OCI-LY1 (cell line): ENCODE measurements at regions not wholly inside any gene's neighbourhood (a gene's known extent, or its start where the extent isn't known, plus 50 kb on each side); places are given as distances from the start of the nearest gene placed in this dataset.

Experiments
- H2AFZ ChIP-seq: fragments of 200-600 bp; sonication (generic), shearing (Covaris generic); 2 replicates; pipeline ENCODE4 v1.6.0; 2014; ENCODE audit warnings: antibody characterized with exemption, mild to moderate bottlenecking, low read length
- H3F3A ChIP-seq: fragments of 200-600 bp; sonication (generic), shearing (Covaris generic); 2 replicates; pipeline ENCODE4 v1.6.0; 2014; ENCODE audit warnings: mild to moderate bottlenecking, antibody characterized with exemption, low read length, moderate library complexity; ENCODE audit not compliant: insufficient read depth
- H3K27ac ChIP-seq: fragments of 200-600 bp; sonication (generic); 2 replicates; pipeline ENCODE4 v1.5.1; 2014; ENCODE audit warnings: low read length, mixed run types, mild to moderate bottlenecking, low read depth; ENCODE audit not compliant: poor library complexity, severe bottlenecking
- H3K27me3 ChIP-seq: fragments of 200-600 bp; sonication (generic); 2 replicates; pipeline ENCODE4 v1.6.0; 2014; ENCODE audit warnings: antibody characterized with exemption, mild to moderate bottlenecking, low read length, moderate library complexity; ENCODE audit not compliant: insufficient read depth
- H3K36me3 ChIP-seq: fragments of 200-600 bp; sonication (generic); 2 replicates; pipeline ENCODE4 v1.6.1; 2014; ENCODE audit warnings: mild to moderate bottlenecking, antibody characterized with exemption, low read length, moderate library complexity, mixed read lengths; ENCODE audit not compliant: insufficient read depth
- H3K4me1 ChIP-seq: fragments of 200-600 bp; sonication (generic); 2 replicates; pipeline ENCODE4 v1.5.1; 2014; ENCODE audit warnings: mild to moderate bottlenecking, low read length, moderate library complexity; ENCODE audit not compliant: insufficient read depth, severe bottlenecking
- H3K4me2 ChIP-seq: fragments of 200-600 bp; sonication (generic), shearing (Covaris generic); 2 replicates; pipeline ENCODE4 v1.6.1; 2014; ENCODE audit warnings: low read length
- H3K4me3 ChIP-seq: fragments of 200-600 bp; sonication (generic); 2 replicates; pipeline ENCODE4 v1.5.1; 2014; ENCODE audit warnings: low read length, low read depth, mild to moderate bottlenecking, mixed read lengths; ENCODE audit not compliant: poor library complexity, severe bottlenecking
- H3K79me2 ChIP-seq: fragments of 200-600 bp; shearing (Covaris generic); 2 replicates; pipeline ENCODE4 v1.6.1; 2016; ENCODE audit warnings: mixed run types, low read length, mixed read lengths; ENCODE audit not compliant: insufficient read depth
- H3K9ac ChIP-seq: fragments of 200-600 bp; sonication (generic), shearing (Covaris generic); 2 replicates; pipeline ENCODE4 v1.6.1; 2014; ENCODE audit warnings: mild to moderate bottlenecking, low read length, mixed read lengths
- H3K9me2 ChIP-seq: fragments of 200-600 bp; sonication (generic), shearing (Covaris generic); 2 replicates; pipeline ENCODE4 v1.6.1; 2014; ENCODE audit warnings: low read depth, mild to moderate bottlenecking, low read length, mixed read lengths
- H3K9me3 ChIP-seq: fragments of 200-600 bp; shearing (Covaris generic); 2 replicates; pipeline ENCODE4 v1.6.1; 2014; ENCODE audit warnings: low read length, mixed read lengths
- H4K20me1 ChIP-seq: fragments of 200-600 bp; sonication (generic), shearing (Covaris generic); 2 replicates; pipeline ENCODE4 v1.6.0; 2016; ENCODE audit warnings: mild to moderate bottlenecking, low read length; ENCODE audit not compliant: insufficient read depth
- EZH2 ChIP-seq: fragments of 200-600 bp; sonication (generic), shearing (Covaris generic); IDR thresholded peaks from 2 replicates; pipeline ENCODE4 v1.8.0; 2017; ENCODE audit warnings: borderline replicate concordance, mixed run types, mild to moderate bottlenecking, antibody characterized with exemption, low read length, moderate library complexity, mixed read lengths
- TF ChIP-seq, protein P1 (sequence below): fragments of 200-600 bp; sonication (generic), shearing (Covaris generic); IDR thresholded peaks from 2 replicates; pipeline ENCODE4 v1.5.1; 2017; ENCODE audit warnings: mild to moderate bottlenecking, antibody characterized with exemption, low read length, moderate library complexity, mixed read lengths

DNA sequence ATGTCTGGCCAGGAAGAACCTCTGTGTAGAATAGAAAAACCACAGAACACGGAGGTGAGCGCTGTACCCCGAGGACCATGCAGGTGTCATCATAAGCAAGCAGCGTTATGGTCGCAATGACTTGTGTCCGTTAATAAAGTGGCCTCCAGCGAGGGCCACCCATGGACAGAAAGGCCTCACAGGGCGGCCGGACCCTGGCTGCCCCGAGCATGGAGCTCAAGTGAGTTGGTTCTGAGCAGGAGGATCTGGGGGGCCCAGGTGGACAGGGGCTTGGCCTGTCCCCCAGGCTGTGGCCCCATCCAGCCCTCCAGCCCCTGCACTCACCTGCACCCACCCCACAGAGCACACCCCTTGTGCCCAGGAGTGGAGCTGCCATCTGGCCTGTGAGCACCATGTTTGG is 133.8 kb downstream of the BRD1 start:
- H3K4me2 ChIP-seq: no peak overlapping the region
- no peaks in the 10 kb centered on the region for H3K9me3 ChIP-seq
- H4K20me1 ChIP-seq: no peaks in the 10 kb centered on the region
- H3K9ac ChIP-seq: no peak overlapping the region
- H3K9me2 ChIP-seq: no peaks in the 10 kb centered on the region
- no peaks in the 10 kb centered on the region for H3K79me2 ChIP-seq
- no peaks in the 10 kb centered on the region for H3F3A ChIP-seq
- no peaks in the 10 kb centered on the region; the same call in 1 of the 2 replicates for H3K27me3 ChIP-seq
- H2AFZ ChIP-seq: no peak overlapping the region
- H3K4me1 ChIP-seq: no peaks in the 10 kb centered on the region
- no peak for TF ChIP-seq EZH2
- TF ChIP-seq, protein P1, sequence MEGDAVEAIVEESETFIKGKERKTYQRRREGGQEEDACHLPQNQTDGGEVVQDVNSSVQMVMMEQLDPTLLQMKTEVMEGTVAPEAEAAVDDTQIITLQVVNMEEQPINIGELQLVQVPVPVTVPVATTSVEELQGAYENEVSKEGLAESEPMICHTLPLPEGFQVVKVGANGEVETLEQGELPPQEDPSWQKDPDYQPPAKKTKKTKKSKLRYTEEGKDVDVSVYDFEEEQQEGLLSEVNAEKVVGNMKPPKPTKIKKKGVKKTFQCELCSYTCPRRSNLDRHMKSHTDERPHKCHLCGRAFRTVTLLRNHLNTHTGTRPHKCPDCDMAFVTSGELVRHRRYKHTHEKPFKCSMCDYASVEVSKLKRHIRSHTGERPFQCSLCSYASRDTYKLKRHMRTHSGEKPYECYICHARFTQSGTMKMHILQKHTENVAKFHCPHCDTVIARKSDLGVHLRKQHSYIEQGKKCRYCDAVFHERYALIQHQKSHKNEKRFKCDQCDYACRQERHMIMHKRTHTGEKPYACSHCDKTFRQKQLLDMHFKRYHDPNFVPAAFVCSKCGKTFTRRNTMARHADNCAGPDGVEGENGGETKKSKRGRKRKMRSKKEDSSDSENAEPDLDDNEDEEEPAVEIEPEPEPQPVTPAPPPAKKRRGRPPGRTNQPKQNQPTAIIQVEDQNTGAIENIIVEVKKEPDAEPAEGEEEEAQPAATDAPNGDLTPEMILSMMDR: no peak
- no peaks in the 10 kb centered on the region; the same call in 1 of the 2 replicates for H3K36me3 ChIP-seq
- no peak overlapping the region for H3K4me3 ChIP-seq
- no peak overlapping the region for H3K27ac ChIP-seq

DNA sequence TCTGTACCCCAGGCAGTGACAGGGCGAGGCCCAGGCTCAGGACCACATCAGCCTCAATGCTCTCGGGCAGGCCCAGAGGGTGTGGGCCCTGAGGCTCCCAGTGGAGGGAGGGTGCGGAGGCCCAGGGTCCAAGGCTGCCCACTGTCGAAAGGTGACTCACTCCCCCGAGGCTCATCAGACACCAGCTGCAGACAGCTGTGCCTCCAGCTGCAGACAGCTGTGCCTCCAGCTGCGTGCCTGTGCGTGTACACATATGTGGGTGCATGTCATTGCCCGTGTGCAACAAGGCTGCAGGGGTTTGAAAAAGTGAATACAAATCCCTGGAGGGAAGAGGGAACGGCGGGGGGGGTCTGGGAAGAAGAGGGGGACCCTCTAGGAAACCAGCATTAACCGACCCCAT is 134.3 kb downstream of the BRD1 start:
- Histone ChIP-seq H3K4me3 (no peak overlapping the region), H3K79me2 (no peaks in the 10 kb centered on the region), H3F3A (no peaks in the 10 kb centered on the region), H3K4me1 (no peaks in the 10 kb centered on the region), H4K20me1 (no peaks in the 10 kb centered on the region), H3K9ac (no peak overlapping the region), H3K4me2 (no peak overlapping the region), H3K27me3 (no peaks in the 10 kb centered on the region; the same call in 1 of the 2 replicates), H3K27ac (no peak overlapping the region), H3K36me3 (no peaks in the 10 kb centered on the region; the same call in 1 of the 2 replicates), H3K9me3 (no peaks in the 10 kb centered on the region), H3K9me2 (no peaks in the 10 kb centered on the region), H2AFZ (no peak overlapping the region)
- TF ChIP-seq, protein P1: no peak
- no peak for TF ChIP-seq EZH2

DNA sequence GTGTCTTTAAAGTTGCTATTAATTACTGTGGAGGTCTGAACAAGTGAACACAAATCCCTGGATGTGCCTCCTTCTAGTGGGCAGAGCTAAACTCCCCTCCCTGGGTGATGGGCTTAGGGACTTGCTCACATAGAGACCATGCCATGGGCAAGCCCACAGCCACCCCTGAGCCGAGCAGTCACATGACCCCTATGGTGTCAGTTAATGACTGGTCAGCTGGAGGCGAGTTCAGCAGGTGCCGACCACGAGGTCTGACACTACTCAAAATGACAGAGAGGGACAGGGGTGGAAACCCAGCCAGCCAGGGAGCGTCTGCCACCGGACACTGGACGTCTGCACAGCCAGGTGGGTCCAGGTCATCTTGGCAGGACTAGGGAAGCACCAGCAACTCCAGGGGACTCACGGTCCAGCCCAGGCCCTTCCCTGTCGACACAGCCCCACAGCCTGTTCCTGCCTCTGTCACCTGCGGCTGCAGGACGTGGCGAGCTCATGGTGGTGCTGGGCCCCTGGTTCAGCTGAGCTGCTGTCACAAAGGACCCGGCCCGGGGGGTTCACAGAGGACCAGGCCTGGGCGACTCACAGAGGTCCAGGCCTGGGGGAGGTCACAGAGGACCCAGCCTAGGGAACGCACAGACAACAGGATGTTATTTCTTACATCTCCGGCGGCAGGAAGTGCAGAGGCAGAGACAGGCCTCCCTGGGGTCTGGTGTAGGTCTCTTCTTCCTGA is 135.0 kb downstream of the BRD1 start:
- Histone ChIP-seq H3K4me2 (no peak overlapping the region), H4K20me1 (no peaks in the 10 kb centered on the region), H3K36me3 (no peaks in the 10 kb centered on the region; the same call in 1 of the 2 replicates), H3K79me2 (no peaks in the 10 kb centered on the region), H3K4me3 (no peak overlapping the region), H3K27ac (no peak overlapping the region), H3K9ac (no peak overlapping the region), H2AFZ (no peak overlapping the region), H3K27me3 (no peaks in the 10 kb centered on the region; the same call in 1 of the 2 replicates), H3F3A (no peaks in the 10 kb centered on the region), H3K9me3 (no peaks in the 10 kb centered on the region), H3K9me2 (no peaks in the 10 kb centered on the region), H3K4me1 (no peaks in the 10 kb centered on the region)
- TF ChIP-seq, protein P1: no peak
- TF ChIP-seq EZH2: no peak
